ENCODE measurements at regions not wholly inside any gene's neighbourhood (a gene's known extent, or its start where the extent isn't known, plus 50 kb on each side); places are given as distances from the start of the nearest gene placed in this dataset.
A peak's percentile ranks its signal among the peaks of the same experiment; 100 is the strongest.

DNA sequence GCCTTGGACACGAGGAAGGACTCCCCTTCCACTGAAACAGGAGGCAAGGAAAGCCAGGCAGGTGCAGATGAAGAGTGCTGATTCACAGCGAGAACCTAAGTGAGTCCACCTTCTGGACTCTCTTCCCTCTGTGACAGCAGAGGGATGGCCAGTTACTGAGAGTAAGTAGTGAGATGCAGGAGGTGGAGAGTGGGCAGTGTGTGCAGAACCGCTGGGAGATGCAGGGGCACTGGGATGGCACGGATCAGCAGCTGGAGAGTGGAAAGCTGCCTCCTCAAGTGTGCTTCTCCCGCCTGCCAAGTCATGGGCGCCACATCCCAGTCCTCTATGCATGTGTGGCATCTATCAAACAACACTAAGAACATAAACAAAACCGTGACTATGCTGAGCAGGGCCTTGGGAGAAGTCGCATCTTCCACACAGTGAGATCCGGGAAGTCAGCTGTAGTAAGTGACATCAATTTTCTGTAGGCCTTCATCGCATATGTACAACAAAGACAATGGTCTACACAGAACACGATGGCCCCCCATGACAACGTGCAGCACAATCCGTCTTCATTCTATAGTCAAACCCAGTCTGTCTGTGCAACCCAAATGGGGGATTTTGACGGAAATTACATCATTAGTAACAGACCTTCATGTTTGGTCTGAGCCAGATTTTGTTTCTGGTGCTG is 217.4 kb upstream of the KLF14 start:
- no peak for TF ChIP-seq EZH2 (IDR thresholded peaks at IDR 0.05; ENCODE audit: low read length, missing control alignments)
- Histone ChIP-seq H3K4me3 (replicated peaks in 1 of 4; ENCODE audit: control extremely low read depth in 1 of 4, insufficient read depth in 1 of 4, low read depth in 3 of 4, low read length in 4 of 4) (no peak overlapping the region), H3K36me3 (ENCODE audit: control insufficient read depth, insufficient read depth, low read length) (peaks cover 3% of the 10 kb centered on the region), H2AFZ (ENCODE audit: low read length) (no peak overlapping the region), H3K27me3 (ENCODE audit: control insufficient read depth, insufficient read depth, low read length) (no peaks in the 10 kb centered on the region), H4K20me1 (ENCODE audit: control insufficient read depth, extremely low read depth, insufficient read depth, low read length) (no peaks in the 10 kb centered on the region), H3K9ac (ENCODE audit: insufficient read depth, low read length) (no peak overlapping the region), H3K79me2 (ENCODE audit: control insufficient read depth, insufficient read depth, low read length) (peaks cover 89% of the 10 kb centered on the region), H3K27ac (ENCODE audit: insufficient read depth, low read length) (peak overlapping the region; percentile 28), H3K4me1 (ENCODE audit: control insufficient read depth, extremely low read depth, insufficient read depth, low read length) (peaks cover 8% of the 10 kb centered on the region), H3K9me3 (ENCODE audit: control insufficient read depth, insufficient read depth, low read depth, low read length) (no peaks in the 10 kb centered on the region), H3K4me2 (ENCODE audit: extremely low read depth, insufficient read depth, low read length) (no peak overlapping the region)
- DNase-seq (ENCODE audit: low read depth in 2 of 2) = no peak

DNA sequence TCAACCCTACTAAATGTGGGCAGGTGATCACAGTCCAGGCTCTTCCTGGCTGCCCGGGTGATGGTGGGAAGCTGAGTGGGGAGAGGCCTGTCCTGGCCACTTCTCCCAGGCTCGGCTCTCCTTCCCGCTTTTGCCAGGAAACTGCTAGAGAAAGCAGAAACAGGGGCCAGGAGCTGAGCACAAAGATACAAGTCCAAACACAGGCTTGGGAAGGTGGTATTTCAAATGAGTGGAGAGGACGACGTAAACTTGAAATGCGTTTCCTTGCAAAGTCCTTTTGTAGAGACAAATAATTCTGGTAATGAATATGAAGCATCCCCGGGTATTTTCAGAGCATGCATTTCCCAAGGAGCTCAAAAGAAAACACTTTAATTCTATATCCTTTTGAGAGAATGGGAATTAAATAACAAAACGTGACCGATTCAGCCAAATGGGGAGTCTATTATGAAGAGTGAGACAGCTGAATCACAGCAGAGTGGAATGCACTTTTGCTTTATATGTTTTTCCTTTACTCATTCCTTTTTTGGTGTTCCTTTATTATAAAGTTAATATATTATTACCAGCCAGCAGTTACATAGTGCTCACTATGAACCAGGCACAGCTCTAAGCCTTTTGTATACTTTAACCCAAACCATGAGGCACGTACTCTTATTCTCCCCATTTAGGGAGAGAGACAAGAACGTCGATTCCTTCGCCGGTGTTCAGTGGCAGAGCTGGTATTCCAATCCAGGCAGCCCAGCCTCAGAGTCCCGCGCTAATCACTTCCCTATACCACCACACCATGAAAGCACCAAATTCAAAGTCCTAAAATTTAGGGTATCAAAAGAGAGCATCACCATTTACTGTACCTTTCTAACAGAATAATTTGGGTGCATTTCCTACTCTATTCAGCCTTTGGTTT is 218.2 kb upstream of the KLF14 start:
- Histone ChIP-seq H3K4me3 (replicated peaks in 1 of 4; ENCODE audit: control extremely low read depth in 1 of 4, insufficient read depth in 1 of 4, low read depth in 3 of 4, low read length in 4 of 4) (no peak overlapping the region), H3K27ac (ENCODE audit: insufficient read depth, low read length) (peak overlapping the region; percentile 28), H3K79me2 (ENCODE audit: control insufficient read depth, insufficient read depth, low read length) (peaks cover 86% of the 10 kb centered on the region), H3K36me3 (ENCODE audit: control insufficient read depth, insufficient read depth, low read length) (peaks cover 3% of the 10 kb centered on the region), H3K9me3 (ENCODE audit: control insufficient read depth, insufficient read depth, low read depth, low read length) (no peaks in the 10 kb centered on the region), H2AFZ (ENCODE audit: low read length) (no peak overlapping the region), H3K9ac (ENCODE audit: insufficient read depth, low read length) (no peak overlapping the region), H3K4me1 (ENCODE audit: control insufficient read depth, extremely low read depth, insufficient read depth, low read length) (peaks cover 9% of the 10 kb centered on the region), H3K4me2 (ENCODE audit: extremely low read depth, insufficient read depth, low read length) (no peak overlapping the region), H3K27me3 (ENCODE audit: control insufficient read depth, insufficient read depth, low read length) (no peaks in the 10 kb centered on the region), H4K20me1 (ENCODE audit: control insufficient read depth, extremely low read depth, insufficient read depth, low read length) (no peaks in the 10 kb centered on the region)
- no peak for TF ChIP-seq EZH2 (IDR thresholded peaks at IDR 0.05; ENCODE audit: low read length, missing control alignments)
- TF ChIP-seq, protein P1, sequence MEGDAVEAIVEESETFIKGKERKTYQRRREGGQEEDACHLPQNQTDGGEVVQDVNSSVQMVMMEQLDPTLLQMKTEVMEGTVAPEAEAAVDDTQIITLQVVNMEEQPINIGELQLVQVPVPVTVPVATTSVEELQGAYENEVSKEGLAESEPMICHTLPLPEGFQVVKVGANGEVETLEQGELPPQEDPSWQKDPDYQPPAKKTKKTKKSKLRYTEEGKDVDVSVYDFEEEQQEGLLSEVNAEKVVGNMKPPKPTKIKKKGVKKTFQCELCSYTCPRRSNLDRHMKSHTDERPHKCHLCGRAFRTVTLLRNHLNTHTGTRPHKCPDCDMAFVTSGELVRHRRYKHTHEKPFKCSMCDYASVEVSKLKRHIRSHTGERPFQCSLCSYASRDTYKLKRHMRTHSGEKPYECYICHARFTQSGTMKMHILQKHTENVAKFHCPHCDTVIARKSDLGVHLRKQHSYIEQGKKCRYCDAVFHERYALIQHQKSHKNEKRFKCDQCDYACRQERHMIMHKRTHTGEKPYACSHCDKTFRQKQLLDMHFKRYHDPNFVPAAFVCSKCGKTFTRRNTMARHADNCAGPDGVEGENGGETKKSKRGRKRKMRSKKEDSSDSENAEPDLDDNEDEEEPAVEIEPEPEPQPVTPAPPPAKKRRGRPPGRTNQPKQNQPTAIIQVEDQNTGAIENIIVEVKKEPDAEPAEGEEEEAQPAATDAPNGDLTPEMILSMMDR (conservative IDR thresholded peaks at IDR 0.05 in 1 of 2, IDR thresholded peaks at IDR 0.05 in 1 of 2; ENCODE audit: low read depth in 1 of 2, low read length in 2 of 2) = no peak
- no peak for DNase-seq (ENCODE audit: low read depth in 2 of 2)

DNA sequence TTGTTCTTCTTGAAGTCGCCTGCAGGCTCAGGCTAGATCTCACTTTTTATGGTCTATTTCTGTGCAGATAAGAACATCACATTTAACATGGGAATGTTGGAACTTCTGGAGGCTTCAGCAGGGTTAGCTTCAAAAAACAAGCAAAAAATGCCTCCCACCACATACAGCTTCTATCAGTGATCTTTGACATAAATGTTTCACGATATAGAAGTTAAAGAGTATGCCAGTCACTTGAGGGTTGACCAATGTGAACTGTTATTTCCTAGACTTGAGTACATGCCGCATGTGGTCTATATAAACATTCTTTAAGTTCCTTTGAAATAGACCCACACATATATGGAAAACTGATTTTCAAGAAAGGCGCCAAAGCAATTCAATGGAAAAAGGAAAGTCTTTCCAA is 219.2 kb upstream of the KLF14 start:
- H3K27ac ChIP-seq (ENCODE audit: insufficient read depth, low read length) = no peak overlapping the region
- H3K79me2 ChIP-seq (ENCODE audit: control insufficient read depth, insufficient read depth, low read length) = peaks cover 84% of the 10 kb centered on the region
- H3K36me3 ChIP-seq (ENCODE audit: control insufficient read depth, insufficient read depth, low read length) = peaks cover 3% of the 10 kb centered on the region
- H3K4me1 ChIP-seq (ENCODE audit: control insufficient read depth, extremely low read depth, insufficient read depth, low read length) = peaks cover 9% of the 10 kb centered on the region
- no peak overlapping the region for H2AFZ ChIP-seq (ENCODE audit: low read length)
- H3K4me2 ChIP-seq (ENCODE audit: extremely low read depth, insufficient read depth, low read length) = peak overlapping the region; percentile 0
- TF ChIP-seq, protein P1 (conservative IDR thresholded peaks at IDR 0.05 in 1 of 2, IDR thresholded peaks at IDR 0.05 in 1 of 2; ENCODE audit: low read depth in 1 of 2, low read length in 2 of 2) = no peak
- TF ChIP-seq EZH2 (IDR thresholded peaks at IDR 0.05; ENCODE audit: low read length, missing control alignments) = no peak
- H3K27me3 ChIP-seq (ENCODE audit: control insufficient read depth, insufficient read depth, low read length) = no peaks in the 10 kb centered on the region
- no peak for DNase-seq (ENCODE audit: low read depth in 2 of 2)
- H3K4me3 ChIP-seq (replicated peaks in 1 of 4; ENCODE audit: control extremely low read depth in 1 of 4, insufficient read depth in 1 of 4, low read depth in 3 of 4, low read length in 4 of 4) = no peak overlapping the region
- no peaks in the 10 kb centered on the region for H3K9me3 ChIP-seq (ENCODE audit: control insufficient read depth, insufficient read depth, low read depth, low read length)
- H3K9ac ChIP-seq (ENCODE audit: insufficient read depth, low read length) = no peak overlapping the region
- no peaks in the 10 kb centered on the region for H4K20me1 ChIP-seq (ENCODE audit: control insufficient read depth, extremely low read depth, insufficient read depth, low read length)
